Stimulated activated CD8-positive, alpha-beta memory T cell treated with anti-CD3 and anti-CD28 coated beads, Interleukin-4, amount 100 ng/mL, for 24 hours (primary cell): ENCODE measurements at regions not wholly inside any gene's neighbourhood (a gene's known extent, or its start where the extent isn't known, plus 50 kb on each side); places are given as distances from the start of the nearest gene placed in this dataset.

ENCODE experiments used
- DNase-seq: peaks from one replicate; pipeline ENCODE4 v3.0.0-alpha.2; 2020; ENCODE audit warnings: low read depth

- no peak for DNase-seq
Observed at GRCh38 chr11:37613031-37613430, 1015.0 kb upstream of the RAG2 start.

- no peak for DNase-seq
Observed at GRCh38 chr11:37612146-37612545, 1014.1 kb upstream of the RAG2 start.

GRCh38 chr11:37605229-37605628 lies 1007.2 kb upstream of the RAG2 start:
- DNase-seq: no peak

GRCh38 chr11:37598381-37598780 lies 1000.3 kb upstream of the RAG2 start:
- no peak for DNase-seq

GRCh38 chr11:37597776-37598175 lies 999.7 kb upstream of the RAG2 start:
- no peak for DNase-seq

- no peak for DNase-seq
Observed at GRCh38 chr11:37595845-37596244, 997.8 kb upstream of the RAG2 start.

- no peak for DNase-seq
Observed at GRCh38 chr11:37574361-37574760, 976.3 kb upstream of the RAG2 start.

GRCh38 chr11:37572491-37573171 lies 974.6 kb upstream of the RAG2 start:
- DNase-seq: no peak

- no peak for DNase-seq
Observed at GRCh38 chr11:37571246-37571645, 973.2 kb upstream of the RAG2 start.

GRCh38 chr11:37560991-37561390 lies 963.0 kb upstream of the RAG2 start:
- DNase-seq: no peak

GRCh38 chr11:37560346-37560745 lies 962.3 kb upstream of the RAG2 start:
- no peak for DNase-seq

- no peak for DNase-seq
Observed at GRCh38 chr11:37558619-37559210, 960.7 kb upstream of the RAG2 start.

GRCh38 chr11:37557990-37558389 lies 960.0 kb upstream of the RAG2 start:
- no peak for DNase-seq

- no peak for DNase-seq
Observed at GRCh38 chr11:37552284-37552683, 954.2 kb upstream of the RAG2 start.

- DNase-seq: no peak
Observed at GRCh38 chr11:37544491-37544890, 946.5 kb upstream of the RAG2 start.

- no peak for DNase-seq
Observed at GRCh38 chr11:37533830-37534229, 935.8 kb upstream of the RAG2 start.

- DNase-seq: no peak
Observed at GRCh38 chr11:37533087-37533486, 935.1 kb upstream of the RAG2 start.

- DNase-seq: no peak
Observed at GRCh38 chr11:37532271-37532670, 934.2 kb upstream of the RAG2 start.

GRCh38 chr11:37527545-37527944 lies 929.5 kb upstream of the RAG2 start:
- DNase-seq: no peak

GRCh38 chr11:37525336-37525735 lies 927.3 kb upstream of the RAG2 start:
- DNase-seq: no peak

- DNase-seq: no peak
Observed at GRCh38 chr11:37519781-37520180, 921.7 kb upstream of the RAG2 start.

- no peak for DNase-seq
Observed at GRCh38 chr11:37512156-37512780, 914.2 kb upstream of the RAG2 start.

- DNase-seq: no peak
Observed at GRCh38 chr11:37511425-37511933, 913.4 kb upstream of the RAG2 start.
